Ishikawa (cell line): ENCODE measurements at regions not wholly inside any gene's neighbourhood (a gene's known extent, or its start where the extent isn't known, plus 50 kb on each side); places are given as distances from the start of the nearest gene placed in this dataset.

ENCODE experiments used
- CREB1 ChIP-seq: IDR thresholded peaks from 2 replicates; pipeline ENCODE4 v1.6.1; 2012; ENCODE audit warnings: low read depth
- EGR1 ChIP-seq: IDR thresholded peaks from 2 replicates; pipeline ENCODE4 v1.6.1; 2012
- NFIC ChIP-seq: IDR thresholded peaks from 2 replicates; pipeline ENCODE4 v1.6.1; 2012
- TCF12 ChIP-seq: IDR thresholded peaks from 2 replicates; pipeline ENCODE4 v1.6.1; 2012; ENCODE audit warnings: low read depth
- YY1 ChIP-seq: IDR thresholded peaks from 2 replicates; pipeline ENCODE4 v1.6.1; 2012; ENCODE audit warnings: low read depth
- ZBTB7A ChIP-seq: IDR thresholded peaks from 2 replicates; pipeline ENCODE4 v1.6.1; 2012; ENCODE audit warnings: low read depth
- TF ChIP-seq, protein P1 (sequence below): IDR thresholded peaks from 2 replicates; pipeline ENCODE4 v1.6.1; 2012; ENCODE audit warnings: low read depth, mild to moderate bottlenecking

DNA sequence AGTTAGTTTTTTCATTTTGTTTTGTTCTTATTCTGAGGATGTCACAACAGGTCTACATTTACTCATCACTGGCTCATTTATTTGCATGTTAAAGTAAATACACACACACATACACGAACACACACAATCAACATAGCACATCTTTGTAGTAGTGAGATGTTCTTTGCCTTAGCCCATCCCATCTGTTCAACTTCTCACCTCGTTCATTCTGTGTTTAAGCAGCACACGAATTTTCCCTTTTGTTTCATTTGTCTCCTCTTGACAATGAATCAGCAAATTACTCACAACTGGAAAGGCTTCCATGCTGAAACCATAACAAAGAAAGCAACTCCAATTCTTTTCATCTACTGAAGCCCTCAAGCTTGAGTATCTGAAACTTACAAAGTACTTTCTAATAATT lies 133.3 kb upstream of the CHRM3 start:
- no peak for TF ChIP-seq EGR1
- TF ChIP-seq YY1, result no peak
- no peak for TF ChIP-seq TCF12
- no peak for TF ChIP-seq NFIC
- no peak for TF ChIP-seq CREB1
- TF ChIP-seq, protein P1, sequence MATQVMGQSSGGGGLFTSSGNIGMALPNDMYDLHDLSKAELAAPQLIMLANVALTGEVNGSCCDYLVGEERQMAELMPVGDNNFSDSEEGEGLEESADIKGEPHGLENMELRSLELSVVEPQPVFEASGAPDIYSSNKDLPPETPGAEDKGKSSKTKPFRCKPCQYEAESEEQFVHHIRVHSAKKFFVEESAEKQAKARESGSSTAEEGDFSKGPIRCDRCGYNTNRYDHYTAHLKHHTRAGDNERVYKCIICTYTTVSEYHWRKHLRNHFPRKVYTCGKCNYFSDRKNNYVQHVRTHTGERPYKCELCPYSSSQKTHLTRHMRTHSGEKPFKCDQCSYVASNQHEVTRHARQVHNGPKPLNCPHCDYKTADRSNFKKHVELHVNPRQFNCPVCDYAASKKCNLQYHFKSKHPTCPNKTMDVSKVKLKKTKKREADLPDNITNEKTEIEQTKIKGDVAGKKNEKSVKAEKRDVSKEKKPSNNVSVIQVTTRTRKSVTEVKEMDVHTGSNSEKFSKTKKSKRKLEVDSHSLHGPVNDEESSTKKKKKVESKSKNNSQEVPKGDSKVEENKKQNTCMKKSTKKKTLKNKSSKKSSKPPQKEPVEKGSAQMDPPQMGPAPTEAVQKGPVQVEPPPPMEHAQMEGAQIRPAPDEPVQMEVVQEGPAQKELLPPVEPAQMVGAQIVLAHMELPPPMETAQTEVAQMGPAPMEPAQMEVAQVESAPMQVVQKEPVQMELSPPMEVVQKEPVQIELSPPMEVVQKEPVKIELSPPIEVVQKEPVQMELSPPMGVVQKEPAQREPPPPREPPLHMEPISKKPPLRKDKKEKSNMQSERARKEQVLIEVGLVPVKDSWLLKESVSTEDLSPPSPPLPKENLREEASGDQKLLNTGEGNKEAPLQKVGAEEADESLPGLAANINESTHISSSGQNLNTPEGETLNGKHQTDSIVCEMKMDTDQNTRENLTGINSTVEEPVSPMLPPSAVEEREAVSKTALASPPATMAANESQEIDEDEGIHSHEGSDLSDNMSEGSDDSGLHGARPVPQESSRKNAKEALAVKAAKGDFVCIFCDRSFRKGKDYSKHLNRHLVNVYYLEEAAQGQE, result no peak
- TF ChIP-seq ZBTB7A, result no peak
